PC-9 (cell line): ENCODE measurements at regions not wholly inside any gene's neighbourhood (a gene's known extent, or its start where the extent isn't known, plus 50 kb on each side); places are given as distances from the start of the nearest gene placed in this dataset.

Experiments
- BruUV-seq: library from RNA; stranded (reverse); fragments of 400-500 nt; replicated peaks from 2 replicates; lab custom pipeline; 2021; lab: Mats Ljungman, UMichigan
- CTCF ChIA-PET: fragments of 300-600 bp; sonication (Branson Sonifier 250); formaldehyde crosslinking; loops from one replicate; lab custom pipeline; 2022; ENCODE audit warnings: antibody characterized with exemption; lab: Charles Lee
- POLR2A ChIA-PET: fragments of 300-600 bp; sonication (Branson Sonifier 250); formaldehyde crosslinking; loops from one replicate; lab custom pipeline; 2022; ENCODE audit warnings: antibody characterized with exemption; ENCODE audit not compliant: unreplicated experiment; lab: Charles Lee
- DNase-seq, 2 experiments: peaks; one replicate each; pipeline versions ENCODE4 v3.0.0 to v3.0.0-alpha.2; 2015 to 2022; ENCODE audit warnings: mixed read lengths in 1 of 2
- H2AFZ ChIP-seq: fragments of 200-600 bp; sonication (generic); 2 replicates; pipeline ENCODE4 v1.8.1; 2017; ENCODE audit warnings: antibody characterized with exemption
- H3F3A ChIP-seq: fragments of 200-600 bp; sonication (generic); 2 replicates; pipeline ENCODE4 v1.8.1; 2017; ENCODE audit warnings: antibody characterized with exemption, mild to moderate bottlenecking, low read depth; ENCODE audit not compliant: insufficient read depth
- H3K27ac ChIP-seq: fragments of 200-600 bp; sonication (generic); 2 replicates; pipeline ENCODE4 v1.6.1; 2016; ENCODE audit warnings: mixed run types
- H3K27me3 ChIP-seq: fragments of 200-600 bp; sonication (generic); 2 replicates; pipeline ENCODE4 v1.6.1; 2016; ENCODE audit warnings: low read depth, mixed run types; ENCODE audit not compliant: insufficient read depth
- H3K36me3 ChIP-seq: fragments of 200-600 bp; sonication (generic); 2 replicates; pipeline ENCODE4 v1.6.1; 2016; ENCODE audit warnings: low read depth, mixed run types
- H3K4me1 ChIP-seq: fragments of 200-600 bp; sonication (generic); replicated peaks from 2 replicates; pipeline ENCODE4 v1.6.1; 2016; ENCODE audit warnings: mixed run types; ENCODE audit not compliant: insufficient read depth
- H3K4me2 ChIP-seq: fragments of 200-600 bp; sonication (generic); 2 replicates; pipeline ENCODE4 v1.6.1; 2017; ENCODE audit warnings: mixed run types
- H3K4me3 ChIP-seq: fragments of 200-600 bp; sonication (generic); 2 replicates; pipeline ENCODE4 v1.6.1; 2016; ENCODE audit warnings: mixed run types
- H3K79me2 ChIP-seq: fragments of 200-600 bp; sonication (generic); 2 replicates; pipeline ENCODE4 v1.6.1; 2017; ENCODE audit warnings: low read depth, mixed run types
- H3K9me2 ChIP-seq: fragments of 200-600 bp; sonication (generic); 2 replicates; pipeline ENCODE4 v1.8.1; 2017; ENCODE audit warnings: mild to moderate bottlenecking; ENCODE audit not compliant: insufficient read depth
- H3K9me3 ChIP-seq: fragments of 200-600 bp; sonication (generic); 2 replicates; pipeline ENCODE4 v1.8.1; 2016; ENCODE audit warnings: low read depth; ENCODE audit not compliant: insufficient read depth
- H4K20me1 ChIP-seq: fragments of 200-600 bp; sonication (generic); 2 replicates; pipeline ENCODE4 v1.8.1; 2017; ENCODE audit not compliant: insufficient read depth
- EZH2 ChIP-seq: fragments of 200-600 bp; sonication (generic); IDR thresholded peaks from 2 replicates; pipeline ENCODE4 v1.8.0; 2017; ENCODE audit warnings: antibody characterized with exemption, low read depth
- intact Hi-C: fragments of 100-400 bp; cut with micrococcal nuclease; formaldehyde crosslinking; loops from one replicate; pipeline ENCODE4 v1.10.0; 2022; ENCODE audit not compliant: unreplicated experiment
- TF ChIP-seq, protein P1 (sequence below): fragments of 200-600 bp; sonication (generic); conservative IDR thresholded peaks from 2 replicates; pipeline ENCODE4 v1.6.1; 2017; ENCODE audit warnings: mixed run types, antibody characterized with exemption, mild to moderate bottlenecking, moderate library complexity

- Histone ChIP-seq H3K9me3 (no peaks in the 10 kb centered on the region), H2AFZ (no peak overlapping the region), H3K79me2 (no peaks in the 10 kb centered on the region), H4K20me1 (no peaks in the 10 kb centered on the region), H3K27ac (no peak overlapping the region), H3F3A (no peaks in the 10 kb centered on the region), H3K9me2 (no peaks in the 10 kb centered on the region), H3K4me1 (no peaks in the 10 kb centered on the region), H3K4me3 (no peak overlapping the region), H3K27me3 (peaks cover 55% of the 10 kb centered on the region), H3K36me3 (no peaks in the 10 kb centered on the region), H3K4me2 (no peak overlapping the region)
- no peak for TF ChIP-seq EZH2
- TF ChIP-seq, protein P1, sequence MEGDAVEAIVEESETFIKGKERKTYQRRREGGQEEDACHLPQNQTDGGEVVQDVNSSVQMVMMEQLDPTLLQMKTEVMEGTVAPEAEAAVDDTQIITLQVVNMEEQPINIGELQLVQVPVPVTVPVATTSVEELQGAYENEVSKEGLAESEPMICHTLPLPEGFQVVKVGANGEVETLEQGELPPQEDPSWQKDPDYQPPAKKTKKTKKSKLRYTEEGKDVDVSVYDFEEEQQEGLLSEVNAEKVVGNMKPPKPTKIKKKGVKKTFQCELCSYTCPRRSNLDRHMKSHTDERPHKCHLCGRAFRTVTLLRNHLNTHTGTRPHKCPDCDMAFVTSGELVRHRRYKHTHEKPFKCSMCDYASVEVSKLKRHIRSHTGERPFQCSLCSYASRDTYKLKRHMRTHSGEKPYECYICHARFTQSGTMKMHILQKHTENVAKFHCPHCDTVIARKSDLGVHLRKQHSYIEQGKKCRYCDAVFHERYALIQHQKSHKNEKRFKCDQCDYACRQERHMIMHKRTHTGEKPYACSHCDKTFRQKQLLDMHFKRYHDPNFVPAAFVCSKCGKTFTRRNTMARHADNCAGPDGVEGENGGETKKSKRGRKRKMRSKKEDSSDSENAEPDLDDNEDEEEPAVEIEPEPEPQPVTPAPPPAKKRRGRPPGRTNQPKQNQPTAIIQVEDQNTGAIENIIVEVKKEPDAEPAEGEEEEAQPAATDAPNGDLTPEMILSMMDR: no peak
- POLR2A ChIA-PET: no interaction called here
- intact Hi-C loops: no loop called here
- no peak for DNase-seq
- CTCF ChIA-PET: no interaction called here
- no TSS peak for BruUV-seq
These were observed 61.5 kb upstream of the API5 start for GRCh38 chr11:43250309-43250708.

- DNase-seq: no peak
- Histone ChIP-seq H3K4me2 (no peak overlapping the region), H3K79me2 (no peaks in the 10 kb centered on the region), H3K27me3 (peaks cover 41% of the 10 kb centered on the region; the same call in 1 of the 2 replicates), H3K9me2 (no peaks in the 10 kb centered on the region), H3K4me1 (no peaks in the 10 kb centered on the region), H3K27ac (no peak overlapping the region), H3K4me3 (no peak overlapping the region), H3K36me3 (no peaks in the 10 kb centered on the region), H2AFZ (no peak overlapping the region), H3K9me3 (no peaks in the 10 kb centered on the region), H4K20me1 (no peaks in the 10 kb centered on the region), H3F3A (no peaks in the 10 kb centered on the region)
- ChIA-PET POLR2A (no interaction called here), CTCF (no interaction called here)
- TF ChIP-seq, protein P1: no peak
- TF ChIP-seq EZH2: no peak
- no TSS peak for BruUV-seq
- intact Hi-C loops: no loop called here
These were observed 50.0 kb upstream of the API5 start for GRCh38 chr11:43261775-43262174.
